Hematopoietic multipotent progenitor cell treated with erythropoietin and hydrocortisone succinate and interleukin-3 and kit ligand, for 8 days (in vitro differentiated cells): ENCODE measurements at regions not wholly inside any gene's neighbourhood (a gene's known extent, or its start where the extent isn't known, plus 50 kb on each side); places are given as distances from the start of the nearest gene placed in this dataset.

Experiments
- DNase-seq: peaks from one replicate; pipeline ENCODE4 v3.0.0-alpha.2; 2015

GRCh38 chr5:2524620-2525019, 226.9 kb downstream of the IRX2 start:
- DNase-seq: no peak

- DNase-seq: no peak
Measured at GRCh38 chr5:2523180-2523579, 228.3 kb downstream of the IRX2 start.

- no peak for DNase-seq
Measured at GRCh38 chr5:2522372-2522771, 229.1 kb downstream of the IRX2 start.

DNA sequence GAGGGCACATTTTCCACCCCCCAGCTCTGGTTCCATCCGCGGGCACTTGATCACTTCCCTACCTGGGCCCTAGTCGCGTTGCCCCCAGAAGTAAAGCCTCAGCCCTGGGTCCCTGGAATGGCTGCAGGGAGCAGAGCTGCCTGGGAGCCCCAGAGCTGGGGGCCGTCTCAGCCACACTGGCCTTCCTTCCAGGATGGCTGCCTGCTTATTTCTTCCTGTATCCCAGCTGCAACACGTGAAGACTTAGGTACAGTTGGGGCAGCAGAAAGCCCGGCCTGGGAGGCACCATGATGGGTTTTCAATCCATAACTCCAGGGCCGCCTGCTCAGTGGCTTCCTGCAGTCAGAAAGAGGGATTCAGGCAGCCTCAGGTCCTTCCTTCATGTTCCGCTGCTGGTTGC, 232.3 kb downstream of the IRX2 start:
- DNase-seq: no peak

- no peak for DNase-seq
Measured at GRCh38 chr5:2517451-2517850, 234.0 kb downstream of the IRX2 start.

DNA sequence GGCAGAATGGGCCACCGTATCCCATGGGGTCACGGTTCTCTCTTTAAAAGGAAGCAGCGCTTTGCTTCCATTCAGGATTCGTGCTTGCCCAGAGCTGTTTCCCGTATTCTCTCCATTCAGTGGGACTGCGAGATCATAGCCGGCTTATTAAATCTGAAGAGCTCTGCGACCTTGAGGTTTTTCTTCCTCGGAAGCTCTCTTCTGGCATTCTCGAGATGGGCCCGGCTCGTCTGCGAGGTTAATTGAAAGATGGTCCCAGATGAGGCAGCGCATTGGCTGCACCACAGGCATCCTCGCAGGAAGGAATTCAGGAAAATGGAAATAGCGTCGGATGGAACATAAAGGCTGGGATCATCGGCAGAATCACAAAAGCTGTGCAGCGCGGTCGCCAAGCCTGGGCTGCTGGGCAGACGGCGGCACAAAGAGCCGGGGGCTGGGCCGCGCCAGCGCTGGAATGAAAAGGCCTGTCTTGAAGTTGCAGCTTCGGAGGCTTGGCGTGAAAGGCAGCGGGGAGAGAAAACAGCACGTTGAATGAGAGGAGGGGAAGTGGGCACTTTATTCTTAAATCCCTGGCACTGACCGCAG, 236.2 kb downstream of the IRX2 start:
- DNase-seq: no peak

- no peak for DNase-seq
Measured at GRCh38 chr5:2514484-2514883, 237.0 kb downstream of the IRX2 start.

- DNase-seq: no peak
Measured at GRCh38 chr5:2511706-2512105, 239.8 kb downstream of the IRX2 start.

- DNase-seq: no peak
Measured at GRCh38 chr5:2511126-2511525, 240.4 kb downstream of the IRX2 start.

GRCh38 chr5:2509527-2509926, 241.9 kb downstream of the IRX2 start:
- DNase-seq: no peak

- DNase-seq: no peak
Measured at GRCh38 chr5:2508514-2508913, 243.0 kb downstream of the IRX2 start.

DNA sequence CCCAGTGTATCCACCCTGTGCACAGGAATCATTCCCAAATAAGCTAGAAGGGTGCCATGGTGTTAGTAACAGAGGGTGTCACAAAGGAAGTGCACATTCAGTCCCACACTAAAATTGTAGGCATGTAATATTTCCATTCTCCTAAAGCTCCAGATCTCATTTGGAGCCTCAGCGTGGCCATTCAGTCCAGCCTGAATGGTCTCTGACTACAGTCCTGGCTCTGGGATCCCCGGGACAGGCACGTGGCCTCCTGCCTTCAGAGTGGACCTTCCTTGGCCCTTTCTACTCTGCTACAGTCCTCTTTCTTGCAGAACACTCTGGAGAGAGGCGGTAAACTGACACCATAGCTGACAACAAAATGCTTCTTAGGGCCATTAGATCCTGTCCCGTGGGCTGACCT, 243.9 kb downstream of the IRX2 start:
- no peak for DNase-seq

DNA sequence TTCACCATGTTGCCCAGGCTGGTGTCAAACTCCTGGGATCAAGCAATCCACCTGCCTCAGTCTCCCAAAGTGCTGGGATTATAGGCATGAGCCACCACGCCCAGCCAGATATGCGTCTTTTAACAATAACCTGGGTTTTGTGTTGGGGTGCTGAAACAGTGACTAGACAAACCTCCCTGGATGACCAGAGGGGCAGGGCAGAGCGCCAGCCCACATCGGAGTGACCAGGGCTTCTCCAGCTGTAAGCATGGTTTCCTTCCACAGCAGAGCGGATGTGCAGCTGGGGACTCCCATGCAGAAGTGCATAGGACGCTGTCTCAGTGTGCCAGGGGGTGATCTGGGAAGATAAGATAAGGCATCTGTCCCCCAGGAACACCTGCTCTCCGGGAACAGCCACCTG, 244.9 kb downstream of the IRX2 start:
- DNase-seq: no peak

GRCh38 chr5:2505217-2505616, 246.3 kb downstream of the IRX2 start:
- DNase-seq: no peak

DNA sequence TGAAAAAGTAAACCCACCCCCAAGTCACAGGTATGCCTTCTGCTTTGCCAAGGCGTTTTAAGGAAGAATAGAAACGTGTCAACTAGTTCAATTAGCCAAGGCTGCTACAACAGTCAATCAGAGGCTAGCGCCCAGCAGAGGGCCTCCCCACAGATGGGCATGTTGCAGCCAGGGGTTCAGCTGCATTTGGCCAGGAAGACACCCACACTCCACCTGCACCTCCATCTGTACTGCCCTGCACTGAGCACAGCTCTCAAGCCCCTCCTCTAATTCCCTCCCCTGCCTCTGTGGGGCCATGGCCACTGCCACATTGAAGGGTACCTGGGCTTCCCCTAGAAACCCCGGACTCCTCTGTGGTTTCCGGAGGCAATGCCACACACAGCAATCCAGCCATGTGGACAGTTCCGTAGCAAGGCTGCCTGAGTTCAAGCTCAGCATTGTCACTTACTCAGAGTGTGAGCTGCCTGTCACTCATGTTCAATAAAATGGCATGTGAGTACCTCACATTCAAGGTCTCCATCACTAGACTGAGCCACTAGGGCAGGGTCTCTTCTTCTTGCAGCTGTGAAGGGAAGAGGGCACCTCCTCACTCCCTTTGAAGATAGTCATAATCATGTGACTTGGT, 248.4 kb downstream of the IRX2 start:
- DNase-seq: no peak

- no peak for DNase-seq
Measured at GRCh38 chr5:2499917-2500316, 251.6 kb downstream of the IRX2 start.

- no peak for DNase-seq
Measured at GRCh38 chr5:2496891-2497290, 254.6 kb downstream of the IRX2 start.

DNA sequence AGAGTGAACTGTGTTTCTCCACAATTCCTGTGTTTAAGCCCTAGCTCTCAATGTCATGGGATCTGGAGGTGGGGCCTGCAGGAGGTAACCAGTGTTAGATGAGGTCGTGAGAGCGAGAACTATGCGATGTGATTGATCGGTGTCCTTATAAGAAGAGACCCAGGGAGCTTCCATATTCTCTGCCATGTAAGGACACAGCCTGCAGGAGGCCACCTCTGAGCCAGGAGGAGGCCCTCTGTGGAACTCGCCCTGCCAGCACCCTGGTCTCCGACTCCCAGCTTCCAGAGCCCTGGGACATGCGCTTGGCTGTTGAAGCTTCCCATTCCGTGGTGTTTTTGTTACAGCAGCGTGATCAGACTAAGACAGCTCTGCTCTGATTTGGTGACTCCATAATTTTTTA, 255.4 kb downstream of the IRX2 start:
- no peak for DNase-seq

DNA sequence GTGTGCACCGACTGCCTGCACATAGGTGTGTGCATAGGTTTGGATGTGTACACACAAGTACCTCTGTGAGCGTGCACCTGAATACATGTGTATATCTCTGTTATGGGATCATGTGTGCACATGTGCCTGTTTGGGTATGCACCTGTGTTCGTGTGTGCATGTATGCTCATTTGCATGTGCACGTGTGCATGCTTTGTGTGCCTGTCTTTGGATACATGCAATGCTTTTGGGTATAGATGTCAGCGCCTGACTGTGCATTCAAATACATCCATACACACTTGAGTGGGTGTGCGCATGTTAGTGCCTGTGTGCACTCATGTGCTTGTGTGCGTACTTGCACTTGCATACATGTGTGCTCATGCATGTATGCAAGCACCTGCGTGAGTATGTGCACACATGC, 258.1 kb downstream of the IRX2 start:
- DNase-seq: no peak

GRCh38 chr5:2492476-2492875, 259.0 kb downstream of the IRX2 start:
- DNase-seq: no peak

DNA sequence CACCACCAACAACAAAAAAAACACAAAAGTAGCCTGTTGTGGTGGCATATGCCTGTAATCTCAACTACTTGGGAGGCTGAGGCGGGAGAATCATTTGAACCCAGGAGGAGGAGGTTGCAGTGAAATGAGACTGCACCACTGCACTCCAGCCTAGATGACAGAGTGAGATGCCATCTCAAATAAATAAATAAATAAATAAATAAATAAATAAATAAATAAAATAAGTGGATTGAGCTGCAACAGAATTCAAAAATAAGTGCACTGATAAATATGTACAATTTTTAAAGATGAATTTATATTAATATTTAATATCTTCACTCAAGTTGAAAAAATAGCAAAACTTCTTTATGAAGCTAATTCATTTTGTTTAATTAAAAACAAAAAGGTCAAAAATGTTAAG, 259.6 kb downstream of the IRX2 start:
- no peak for DNase-seq

- no peak for DNase-seq
Measured at GRCh38 chr5:2489306-2489705, 262.2 kb downstream of the IRX2 start.

DNA sequence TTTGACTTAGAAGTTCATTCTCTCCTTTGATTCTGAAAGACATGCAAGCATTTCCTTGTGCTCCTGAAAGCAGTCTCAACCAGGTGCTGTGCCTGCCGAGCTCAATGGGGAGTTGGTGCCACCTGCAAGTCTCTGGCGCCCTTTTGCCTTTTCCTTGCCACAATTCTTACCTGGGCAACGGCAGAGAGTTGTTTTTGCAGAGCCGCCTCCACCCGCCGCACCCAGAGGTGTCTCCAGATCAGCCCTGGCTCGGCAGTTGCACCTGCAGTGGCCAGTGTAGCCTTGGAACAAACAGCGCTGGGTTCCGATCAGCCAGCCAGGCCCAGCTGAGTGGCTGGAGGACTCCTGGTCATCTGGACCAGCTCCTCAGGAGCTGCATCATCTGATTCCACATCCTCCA, 262.9 kb downstream of the IRX2 start:
- no peak for DNase-seq

DNA sequence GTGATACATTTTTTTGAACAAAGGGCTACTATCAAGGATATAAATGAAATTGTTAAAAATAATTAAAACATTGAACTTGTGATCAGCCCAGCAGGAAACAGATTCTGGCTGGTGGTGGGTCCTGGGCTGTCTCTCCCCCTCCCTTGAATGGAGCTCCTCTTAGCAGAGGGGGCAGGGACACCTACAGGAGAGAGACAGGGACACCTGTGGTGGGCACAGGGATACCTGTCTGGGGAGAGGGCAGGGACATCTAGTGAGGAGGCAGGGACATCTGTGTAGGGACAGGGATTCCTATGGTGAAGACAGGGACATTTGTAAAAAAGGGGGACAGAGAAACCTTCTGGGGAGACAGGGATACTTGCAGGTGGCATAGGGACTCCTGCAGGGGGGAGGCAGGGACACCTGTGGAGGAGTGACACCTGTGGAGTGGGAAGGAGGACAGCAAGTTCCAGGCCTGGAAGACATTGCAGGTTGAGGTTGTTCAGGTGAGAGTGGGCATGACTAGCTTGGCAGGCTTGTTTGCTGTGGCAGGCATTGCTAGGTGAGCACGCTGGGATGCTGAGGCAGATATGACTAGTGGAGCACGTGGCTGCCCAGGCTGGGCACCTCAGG, 264.2 kb downstream of the IRX2 start:
- no peak for DNase-seq

- DNase-seq: no peak
Measured at GRCh38 chr5:2486373-2486772, 265.1 kb downstream of the IRX2 start.
